PC-9 (cell line): ENCODE measurements at regions not wholly inside any gene's neighbourhood (a gene's known extent, or its start where the extent isn't known, plus 50 kb on each side); places are given as distances from the start of the nearest gene placed in this dataset.

Source experiments
- EZH2 ChIP-seq: fragments of 200-600 bp; sonication (generic); IDR thresholded peaks from 2 replicates; pipeline ENCODE4 v1.8.0; 2017; ENCODE audit warnings: antibody characterized with exemption, low read depth
- TF ChIP-seq, protein P1 (sequence below): fragments of 200-600 bp; sonication (generic); conservative IDR thresholded peaks from 2 replicates; pipeline ENCODE4 v1.6.1; 2017; ENCODE audit warnings: mixed run types, antibody characterized with exemption, mild to moderate bottlenecking, moderate library complexity

DNA sequence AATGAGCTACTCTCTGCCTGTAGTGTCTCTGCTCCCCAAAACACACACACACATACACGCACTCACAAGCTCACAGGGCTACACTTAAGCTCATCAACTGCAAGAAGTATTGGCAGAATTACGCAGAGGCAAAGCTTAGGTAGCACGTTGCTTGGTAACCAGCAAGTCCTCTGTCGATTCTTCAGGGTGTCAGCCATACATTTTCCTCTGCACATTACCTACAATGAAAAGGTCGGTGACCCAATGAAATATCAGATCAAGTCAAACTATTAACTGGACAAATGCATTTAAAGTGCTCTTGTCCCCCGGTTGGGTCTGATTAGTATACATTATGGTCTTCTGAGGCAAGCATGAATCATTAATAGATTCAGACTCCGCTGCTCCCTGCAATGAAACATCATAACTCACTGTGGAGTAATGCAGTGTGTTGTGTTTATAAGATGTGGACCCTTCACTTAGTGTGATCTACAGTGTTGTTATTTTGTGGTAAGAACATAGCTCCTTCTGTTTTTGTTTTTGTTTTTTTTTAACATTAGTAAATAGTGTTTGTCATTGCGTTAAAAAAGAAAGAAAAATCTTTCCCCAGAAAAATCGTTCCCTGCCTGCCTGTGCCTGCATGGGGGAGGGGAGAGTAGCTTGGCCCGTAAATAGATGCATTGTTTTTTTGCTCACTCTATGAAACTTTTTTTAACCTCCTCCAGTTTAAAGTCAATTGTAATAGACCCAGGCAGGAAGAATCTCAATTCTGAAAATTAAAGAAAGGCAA is 325.5 kb downstream of the SFMBT2 start:
- TF ChIP-seq EZH2, result no peak
- TF ChIP-seq, protein P1, sequence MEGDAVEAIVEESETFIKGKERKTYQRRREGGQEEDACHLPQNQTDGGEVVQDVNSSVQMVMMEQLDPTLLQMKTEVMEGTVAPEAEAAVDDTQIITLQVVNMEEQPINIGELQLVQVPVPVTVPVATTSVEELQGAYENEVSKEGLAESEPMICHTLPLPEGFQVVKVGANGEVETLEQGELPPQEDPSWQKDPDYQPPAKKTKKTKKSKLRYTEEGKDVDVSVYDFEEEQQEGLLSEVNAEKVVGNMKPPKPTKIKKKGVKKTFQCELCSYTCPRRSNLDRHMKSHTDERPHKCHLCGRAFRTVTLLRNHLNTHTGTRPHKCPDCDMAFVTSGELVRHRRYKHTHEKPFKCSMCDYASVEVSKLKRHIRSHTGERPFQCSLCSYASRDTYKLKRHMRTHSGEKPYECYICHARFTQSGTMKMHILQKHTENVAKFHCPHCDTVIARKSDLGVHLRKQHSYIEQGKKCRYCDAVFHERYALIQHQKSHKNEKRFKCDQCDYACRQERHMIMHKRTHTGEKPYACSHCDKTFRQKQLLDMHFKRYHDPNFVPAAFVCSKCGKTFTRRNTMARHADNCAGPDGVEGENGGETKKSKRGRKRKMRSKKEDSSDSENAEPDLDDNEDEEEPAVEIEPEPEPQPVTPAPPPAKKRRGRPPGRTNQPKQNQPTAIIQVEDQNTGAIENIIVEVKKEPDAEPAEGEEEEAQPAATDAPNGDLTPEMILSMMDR, result no peak
